GM21786 (cell line): ENCODE measurements at regions not wholly inside any gene's neighbourhood (a gene's known extent, or its start where the extent isn't known, plus 50 kb on each side); places are given as distances from the start of the nearest gene placed in this dataset.

ENCODE experiments used
- ATAC-seq: cut with Tn5 transposase; IDR thresholded peaks from one replicate; pipeline ENCODE4 v1.9.1; 2021; ENCODE audit not compliant: unreplicated experiment

- no peak for ATAC-seq
These were observed 56.6 kb upstream of the ID3 start for GRCh38 chr1:23615852-23616251.

- no peak for ATAC-seq
These were observed 56.1 kb upstream of the ID3 start for GRCh38 chr1:23615423-23615822.

GRCh38 chr1:23614032-23614660 lies 54.8 kb upstream of the ID3 start:
- ATAC-seq, result no peak

- peak; percentile 47 for ATAC-seq
These were observed 54.1 kb upstream of the ID3 start for GRCh38 chr1:23613191-23614031.

- ATAC-seq, result no peak
These were observed 52.5 kb upstream of the ID3 start for GRCh38 chr1:23611601-23612327.

- ATAC-seq, result no peak
These were observed 51.4 kb upstream of the ID3 start for GRCh38 chr1:23610677-23611076.

GRCh38 chr1:23609971-23610370 lies 50.7 kb upstream of the ID3 start:
- no peak for ATAC-seq
